IPS-20b (cell line): ENCODE measurements at regions not wholly inside any gene's neighbourhood (a gene's known extent, or its start where the extent isn't known, plus 50 kb on each side); places are given as distances from the start of the nearest gene placed in this dataset.
"Not testable (repeated sequence)": the region's sequence is repeated elsewhere in the genome, so short reads cannot be mapped to it uniquely, and the experiment has no call there.

Source experiments
- H3K27ac ChIP-seq: one replicate; pipeline ENCODE4 v1.5.1; 2013; ENCODE audit warnings: low read length
- H3K27me3 ChIP-seq: 2 replicates; pipeline ENCODE4 v1.6.1; 2013; ENCODE audit warnings: mild to moderate bottlenecking, low read length, inconsistent platforms; ENCODE audit not compliant: insufficient read depth
- H3K36me3 ChIP-seq: 2 replicates; pipeline ENCODE4 v1.6.1; 2013; ENCODE audit warnings: low read depth, mild to moderate bottlenecking, inconsistent platforms, low read length, moderate library complexity; ENCODE audit not compliant: insufficient read depth
- H3K4me1 ChIP-seq: 2 replicates; pipeline ENCODE4 v1.6.1; 2013; ENCODE audit warnings: mild to moderate bottlenecking, control low read depth, inconsistent platforms, low read length, moderate library complexity; ENCODE audit not compliant: insufficient read depth
- H3K4me3 ChIP-seq: 2 replicates; pipeline ENCODE4 v1.5.1; 2013; ENCODE audit warnings: mild to moderate bottlenecking, low read length, inconsistent platforms
- H3K9ac ChIP-seq: 2 replicates; pipeline ENCODE4 v1.6.1; 2013; ENCODE audit warnings: low read depth, mild to moderate bottlenecking, inconsistent platforms, low read length, moderate library complexity
- H3K9me3 ChIP-seq: 2 replicates; pipeline ENCODE4 v1.6.1; 2013; ENCODE audit warnings: mild to moderate bottlenecking, low read depth, low read length, inconsistent platforms; ENCODE audit not compliant: insufficient read depth

GRCh38 chr5:5764246-5764645, 341.8 kb downstream of the ICE1 start:
- Histone ChIP-seq H3K27me3 (no peaks in the 10 kb centered on the region), H3K4me1 (no peaks in the 10 kb centered on the region)

GRCh38 chr5:5756762-5757161, 334.3 kb downstream of the ICE1 start:
- Histone ChIP-seq H3K4me1 (no peaks in the 10 kb centered on the region), H3K27ac (no peak overlapping the region), H3K9me3 (no peaks in the 10 kb centered on the region), H3K9ac (no peak overlapping the region), H3K27me3 (no peaks in the 10 kb centered on the region), H3K36me3 (no peaks in the 10 kb centered on the region), H3K4me3 (no peak overlapping the region)

More at GRCh38 chr5:5764246-5764645, 341.8 kb downstream of the ICE1 start:
- H3K9ac ChIP-seq, result no peak overlapping the region
- no peaks in the 10 kb centered on the region for H3K9me3 ChIP-seq
- no peak overlapping the region for H3K27ac ChIP-seq
- H3K36me3 ChIP-seq, result no peaks in the 10 kb centered on the region
- no peak overlapping the region for H3K4me3 ChIP-seq

GRCh38 chr5:5755888-5756287, 333.4 kb downstream of the ICE1 start:
- Histone ChIP-seq H3K4me1 (no peaks in the 10 kb centered on the region), H3K9ac (no peak overlapping the region), H3K9me3 (no peaks in the 10 kb centered on the region), H3K27ac (no peak overlapping the region), H3K36me3 (no peaks in the 10 kb centered on the region), H3K4me3 (no peak overlapping the region), H3K27me3 (no peaks in the 10 kb centered on the region)

DNA sequence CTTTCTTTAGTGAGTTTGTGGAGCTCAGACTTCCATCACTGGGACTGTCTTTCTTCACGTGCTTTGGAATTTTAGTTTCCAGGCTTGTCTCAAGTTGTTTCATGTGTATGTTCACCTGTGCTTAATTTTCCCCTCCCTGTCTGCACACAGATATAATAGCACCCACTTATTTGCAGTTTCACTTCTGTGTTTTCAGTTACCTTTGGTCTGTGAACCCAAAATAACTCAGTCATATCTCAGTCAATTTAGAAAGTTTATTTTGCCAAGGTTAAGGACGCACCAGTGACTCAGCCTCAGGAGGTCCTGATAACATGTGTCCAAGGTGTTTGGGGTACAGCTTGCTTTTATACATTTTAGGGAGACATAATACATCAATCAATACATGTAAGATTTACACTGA, 330.4 kb downstream of the ICE1 start:
- no peaks in the 10 kb centered on the region for H3K27me3 ChIP-seq
- H3K36me3 ChIP-seq, result no peaks in the 10 kb centered on the region
- no peaks in the 10 kb centered on the region for H3K9me3 ChIP-seq
- H3K9ac ChIP-seq, result no peak overlapping the region
- no peak overlapping the region for H3K4me3 ChIP-seq
- H3K27ac ChIP-seq, result no peak overlapping the region
- H3K4me1 ChIP-seq, result no peaks in the 10 kb centered on the region

GRCh38 chr5:5751987-5752386, 329.5 kb downstream of the ICE1 start:
- H3K4me1 ChIP-seq, result no peaks in the 10 kb centered on the region
- no peaks in the 10 kb centered on the region for H3K27me3 ChIP-seq
- H3K4me3 ChIP-seq, result no peak overlapping the region
- H3K9me3 ChIP-seq, result no peaks in the 10 kb centered on the region
- H3K9ac ChIP-seq, result no peak overlapping the region
- H3K36me3 ChIP-seq, result no peaks in the 10 kb centered on the region
- H3K27ac ChIP-seq, result no peak overlapping the region

DNA sequence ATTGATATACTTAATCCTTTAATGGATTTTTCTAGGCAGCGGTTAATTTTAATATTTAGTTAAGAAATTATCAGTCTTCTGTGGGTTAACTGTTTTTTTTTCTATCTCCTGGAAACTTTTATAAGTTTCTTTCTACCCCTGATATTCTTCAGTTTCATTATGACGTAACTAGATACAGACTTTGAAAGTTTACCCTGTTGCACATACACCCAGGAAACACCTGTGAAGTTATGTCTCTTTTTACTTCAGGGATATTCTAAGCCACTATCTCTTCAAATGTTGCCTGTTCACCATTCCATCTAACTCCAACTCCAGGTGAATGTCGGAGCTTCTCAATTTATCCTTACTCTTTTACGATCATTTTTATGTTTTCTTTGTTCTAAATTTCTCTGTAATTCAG, 329.0 kb downstream of the ICE1 start:
- Histone ChIP-seq H3K9me3 (no peaks in the 10 kb centered on the region), H3K4me1 (no peaks in the 10 kb centered on the region), H3K27me3 (no peaks in the 10 kb centered on the region), H3K4me3 (no peak overlapping the region), H3K9ac (no peak overlapping the region), H3K36me3 (no peaks in the 10 kb centered on the region), H3K27ac (no peak overlapping the region)

- Histone ChIP-seq H3K27ac (no peak overlapping the region), H3K4me1 (no peaks in the 10 kb centered on the region), H3K9ac (no peak overlapping the region), H3K36me3 (no peaks in the 10 kb centered on the region), H3K9me3 (peaks cover 25% of the 10 kb centered on the region), H3K27me3 (no peaks in the 10 kb centered on the region), H3K4me3 (no peak overlapping the region)
These were observed 318.9 kb downstream of the ICE1 start for GRCh38 chr5:5741418-5741817.

- Histone ChIP-seq H3K9ac (no peak overlapping the region), H3K9me3 (peaks cover 14% of the 10 kb centered on the region), H3K27ac (no peak overlapping the region), H3K36me3 (no peaks in the 10 kb centered on the region), H3K4me3 (no peak overlapping the region), H3K4me1 (no peaks in the 10 kb centered on the region), H3K27me3 (no peaks in the 10 kb centered on the region)
These were observed 317.0 kb downstream of the ICE1 start for GRCh38 chr5:5739490-5739945.

DNA sequence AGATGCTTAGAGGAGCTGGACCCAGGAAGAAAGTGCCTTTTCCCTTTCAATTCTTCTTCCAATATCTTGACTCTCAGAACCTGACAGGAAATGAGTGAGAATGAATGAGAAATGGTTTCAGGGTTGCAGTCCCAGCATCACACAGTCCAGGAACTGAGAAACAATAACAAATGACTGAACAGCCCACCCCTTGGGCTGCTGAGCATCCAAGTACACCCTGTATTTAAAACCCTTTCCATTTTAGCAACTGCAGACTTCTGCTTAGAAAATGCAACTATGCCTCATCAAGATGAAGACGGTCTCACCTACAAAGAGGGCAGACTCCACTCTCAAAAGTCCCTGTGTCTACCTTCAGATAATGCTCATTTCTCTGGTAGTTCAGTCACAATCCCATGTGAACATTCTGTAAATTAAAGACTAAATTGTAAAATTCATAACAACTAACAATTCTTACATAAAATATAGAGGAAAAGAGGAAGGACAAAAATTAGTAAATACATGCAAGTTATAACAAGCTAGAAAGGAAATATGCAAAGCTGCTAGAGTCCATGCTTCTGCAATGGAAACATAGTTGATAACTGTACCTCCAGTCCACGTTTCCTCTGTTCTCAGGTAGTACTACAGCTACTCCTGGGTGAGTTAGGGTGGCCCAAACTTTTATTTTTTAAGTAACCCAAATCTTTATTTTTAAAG, 316.5 kb downstream of the ICE1 start:
- Histone ChIP-seq H3K9ac (no peak overlapping the region), H3K27me3 (no peaks in the 10 kb centered on the region), H3K36me3 (no peaks in the 10 kb centered on the region), H3K9me3 (peaks cover 8% of the 10 kb centered on the region; the same call in 1 of the 2 replicates), H3K27ac (no peak overlapping the region), H3K4me1 (no peaks in the 10 kb centered on the region), H3K4me3 (no peak overlapping the region)

GRCh38 chr5:5736007-5736406, 313.5 kb downstream of the ICE1 start:
- Histone ChIP-seq H3K36me3 (no peaks in the 10 kb centered on the region), H3K9ac (no peak overlapping the region), H3K4me1 (no peaks in the 10 kb centered on the region), H3K27me3 (no peaks in the 10 kb centered on the region), H3K27ac (no peak overlapping the region), H3K9me3 (no peaks in the 10 kb centered on the region), H3K4me3 (no peak overlapping the region)

- not testable (repeated sequence) for H3K27me3 ChIP-seq, H3K9ac ChIP-seq, H3K27ac ChIP-seq, H3K36me3 ChIP-seq, H3K9me3 ChIP-seq, H3K4me3 ChIP-seq, H3K4me1 ChIP-seq
These were observed 310.6 kb downstream of the ICE1 start for GRCh38 chr5:5733058-5733457.

- H3K9me3 ChIP-seq, result no peaks in the 10 kb centered on the region
These were observed 303.9 kb downstream of the ICE1 start for GRCh38 chr5:5726401-5726800.

More at GRCh38 chr5:5726401-5726800, 303.9 kb downstream of the ICE1 start:
- Histone ChIP-seq H3K4me1 (no peaks in the 10 kb centered on the region), H3K27me3 (no peaks in the 10 kb centered on the region), H3K27ac (no peak overlapping the region), H3K9ac (no peak overlapping the region), H3K4me3 (no peak overlapping the region), H3K36me3 (no peaks in the 10 kb centered on the region)
